Transverse colon (tissue), 4 donors: ENCODE measurements at regions not wholly inside any gene's neighbourhood (a gene's known extent, or its start where the extent isn't known, plus 50 kb on each side); places are given as distances from the start of the nearest gene placed in this dataset.

Experiments used
- CTCF ChIP-seq, 5 experiments: fragments of 200-600 bp in 3 of 5; fragments of 450-650 bp in 2 of 5; sonication (generic) in 3 of 5; IDR thresholded peaks; 1 replicate in 2 of 5; 2 replicates in 3 of 5; pipeline ENCODE4 v1.5.1; 2016 to 2017; ENCODE audit warnings: antibody characterized with exemption in 5 of 5, inconsistent platforms in 3 of 5, mild to moderate bottlenecking in 2 of 5, moderate library complexity in 1 of 5
- POLR2AphosphoS5 ChIP-seq, 3 donors: sonication (generic); formaldehyde crosslinking; IDR thresholded peaks; one replicate each; pipeline ENCODE4 v1.6.1; 2016; ENCODE audit warnings: antibody characterized with exemption in 3 of 3

GRCh38 chr1:29708381-29708780, 472.1 kb downstream of the PTPRU start:
- TF ChIP-seq CTCF (IDR thresholded peaks at IDR 0.05) (no peak), POLR2AphosphoS5 (IDR thresholded peaks at IDR 0.05) (no peak)
